Thyroid gland (tissue), 4 donors: ENCODE measurements at regions not wholly inside any gene's neighbourhood (a gene's known extent, or its start where the extent isn't known, plus 50 kb on each side); places are given as distances from the start of the nearest gene placed in this dataset.
A peak's percentile ranks its signal among the peaks of the same experiment; 100 is the strongest.
"Not testable (repeated sequence)": the region's sequence is repeated elsewhere in the genome, so short reads cannot be mapped to it uniquely, and the experiment has no call there.

Experiments
- DNase-seq, 2 donors: peaks; one replicate each; pipeline ENCODE4 v3.0.0-alpha.2; 2019
- H3K27ac ChIP-seq, 3 donors: fragments of 200-600 bp; sonication (generic); 1 replicate in 2 of 3; 2 replicates in 1 of 3; pipeline ENCODE4 v1.5.1; 2016 to 2019; ENCODE audit warnings: mild to moderate bottlenecking in 1 of 3, moderate library complexity in 1 of 3
- H3K27me3 ChIP-seq: fragments of 200-600 bp; sonication (generic); one replicate; pipeline ENCODE4 v1.5.1; 2019
- H3K36me3 ChIP-seq, 2 donors: fragments of 200-600 bp; sonication (generic); one replicate each; pipeline ENCODE4 v1.5.1; 2016 to 2019
- H3K4me1 ChIP-seq, 2 donors: fragments of 200-600 bp; sonication (generic); one replicate each; pipeline ENCODE4 v1.5.1; 2017 to 2019
- H3K4me3 ChIP-seq, 3 donors: fragments of 200-600 bp; sonication (generic); replicated peaks in 1 of 3; 1 replicate in 2 of 3; 2 replicates in 1 of 3; pipeline ENCODE4 v1.5.1; 2016; ENCODE audit warnings: mild to moderate bottlenecking in 1 of 3
- H3K9me3 ChIP-seq: fragments of 200-600 bp; sonication (generic); one replicate; pipeline ENCODE4 v1.5.1; 2017
- POLR2A ChIP-seq, 2 donors: fragments of 450-650 bp; IDR thresholded peaks; one replicate each; pipeline ENCODE4 v1.6.1; 2017; ENCODE audit warnings: antibody characterized with exemption in 2 of 2, mild to moderate bottlenecking in 2 of 2, moderate library complexity in 1 of 2
- WGBS, 2 donors: methylation state at CpG; one replicate each; pipeline ENCODE4 v1.1.5; 2017; 5-methylcytosine and 5-hydroxymethylcytosine counted together
- intact Hi-C: fragments of 100-400 bp; cut with DNase I; formaldehyde crosslinking; loops from one replicate; pipeline ENCODE4 v1.15.1; 2023
- TF ChIP-seq, protein P1 (sequence below), 6 experiments: fragments of 200-600 bp in 3 of 6; fragments of 450-650 bp in 3 of 6; sonication (generic) in 3 of 6; IDR thresholded peaks; one replicate each; pipeline ENCODE4 v1.5.1; 2016 to 2019; ENCODE audit warnings: antibody characterized with exemption in 6 of 6, mild to moderate bottlenecking in 2 of 6, inconsistent platforms in 1 of 6, moderate library complexity in 1 of 6

DNA sequence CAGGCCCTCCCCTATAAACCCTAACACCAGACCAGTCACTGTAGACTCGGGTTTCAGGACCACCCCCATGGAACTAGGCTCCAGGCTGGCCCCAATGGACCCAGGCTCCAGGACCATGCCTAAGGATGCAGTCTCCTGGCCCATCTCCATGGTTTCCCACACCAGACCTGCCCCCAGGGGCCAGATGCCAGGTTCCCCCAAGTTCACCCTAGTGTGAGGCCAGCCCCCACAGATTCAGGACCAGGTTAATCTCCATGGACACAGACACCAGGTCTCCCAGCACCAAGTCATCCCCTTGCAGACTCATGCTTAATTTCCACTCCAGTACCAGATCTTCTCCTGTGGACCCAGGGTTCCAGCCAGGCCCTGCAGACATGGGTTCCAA is 103.8 kb upstream of the LANCL2 start:
- WGBS, 2 donors: 100% methylated on average over 1 of the region's 1 CpG; no CpG with 5 or more reads in 1 of the 2 donors
- Histone ChIP-seq H3K4me1 (no peaks in the 10 kb centered on the region), H3K27me3 (no peaks in the 10 kb centered on the region), H3K27ac (no peak overlapping the region), H3K9me3 (no peaks in the 10 kb centered on the region), H3K36me3 (no peaks in the 10 kb centered on the region), H3K4me3 (no peak overlapping the region)
- intact Hi-C loops: no loop called here
- no peak for DNase-seq
- TF ChIP-seq POLR2A (IDR thresholded peaks at IDR 0.05): no peak
- TF ChIP-seq, protein P1, sequence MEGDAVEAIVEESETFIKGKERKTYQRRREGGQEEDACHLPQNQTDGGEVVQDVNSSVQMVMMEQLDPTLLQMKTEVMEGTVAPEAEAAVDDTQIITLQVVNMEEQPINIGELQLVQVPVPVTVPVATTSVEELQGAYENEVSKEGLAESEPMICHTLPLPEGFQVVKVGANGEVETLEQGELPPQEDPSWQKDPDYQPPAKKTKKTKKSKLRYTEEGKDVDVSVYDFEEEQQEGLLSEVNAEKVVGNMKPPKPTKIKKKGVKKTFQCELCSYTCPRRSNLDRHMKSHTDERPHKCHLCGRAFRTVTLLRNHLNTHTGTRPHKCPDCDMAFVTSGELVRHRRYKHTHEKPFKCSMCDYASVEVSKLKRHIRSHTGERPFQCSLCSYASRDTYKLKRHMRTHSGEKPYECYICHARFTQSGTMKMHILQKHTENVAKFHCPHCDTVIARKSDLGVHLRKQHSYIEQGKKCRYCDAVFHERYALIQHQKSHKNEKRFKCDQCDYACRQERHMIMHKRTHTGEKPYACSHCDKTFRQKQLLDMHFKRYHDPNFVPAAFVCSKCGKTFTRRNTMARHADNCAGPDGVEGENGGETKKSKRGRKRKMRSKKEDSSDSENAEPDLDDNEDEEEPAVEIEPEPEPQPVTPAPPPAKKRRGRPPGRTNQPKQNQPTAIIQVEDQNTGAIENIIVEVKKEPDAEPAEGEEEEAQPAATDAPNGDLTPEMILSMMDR (IDR thresholded peaks at IDR 0.05): no peak

DNA sequence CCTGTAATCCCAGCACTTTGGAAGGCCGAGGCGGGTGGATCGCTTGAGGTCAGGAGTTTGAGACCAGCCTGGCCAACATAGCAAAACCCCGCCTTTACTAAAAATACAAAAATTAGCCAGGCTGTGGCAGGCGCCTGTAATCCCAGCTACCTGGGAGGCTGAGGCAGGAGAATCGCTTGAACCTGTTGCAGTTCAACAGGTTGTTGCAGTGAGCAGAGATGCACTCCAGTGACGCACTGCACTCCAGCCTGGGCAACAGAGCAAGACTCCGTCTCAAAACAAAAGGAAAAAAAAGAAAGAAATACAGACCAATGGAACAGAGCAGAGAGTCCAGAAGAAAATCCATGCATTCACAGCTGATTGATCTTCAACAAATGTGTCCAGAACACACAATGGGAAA is 99.8 kb upstream of the LANCL2 start:
- H3K27me3 ChIP-seq, DNase-seq, H3K36me3 ChIP-seq, H3K9me3 ChIP-seq, H3K27ac ChIP-seq, H3K4me3 ChIP-seq, intact Hi-C loops, H3K4me1 ChIP-seq: not testable (repeated sequence)
- WGBS, 2 donors: 81 to 88% methylated on average over 8 of the region's 8 CpGs

DNA sequence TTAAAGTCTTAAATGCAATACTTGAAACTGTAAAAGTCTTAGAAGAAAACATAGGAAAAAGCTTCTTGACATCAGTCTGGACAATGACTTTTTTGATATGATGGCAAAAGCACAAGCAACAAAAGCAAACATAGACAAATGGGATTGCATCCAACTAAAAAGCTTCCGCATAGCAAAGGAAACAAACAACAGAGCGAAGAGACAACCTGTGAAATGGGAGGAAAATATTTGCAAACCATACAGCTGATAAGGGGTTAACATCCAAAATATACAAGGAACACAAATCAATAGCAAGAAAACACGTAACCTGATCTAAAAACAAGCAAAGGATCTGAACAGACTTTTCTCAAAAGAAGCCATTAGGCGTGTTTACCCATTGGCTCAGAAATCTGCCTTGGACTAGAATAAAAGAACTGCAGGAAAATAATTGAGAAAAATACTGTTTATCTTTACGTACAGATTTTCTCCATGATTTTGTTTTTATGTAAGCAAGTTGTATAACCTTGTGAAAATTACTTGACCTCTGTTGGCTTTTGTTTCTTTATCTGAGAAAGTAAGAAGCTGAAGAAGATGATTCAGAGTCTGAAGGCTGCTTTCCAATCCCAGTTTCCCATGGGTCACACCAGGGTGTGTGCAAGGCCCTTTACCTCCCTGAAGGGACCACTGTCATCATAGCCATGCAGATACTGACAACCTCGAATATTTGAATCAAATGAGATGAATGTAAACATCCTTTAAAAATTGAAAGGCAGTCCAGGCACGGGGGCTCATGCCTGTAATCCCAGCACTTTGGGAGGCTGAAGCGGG is 99.1 kb upstream of the LANCL2 start:
- no peak for DNase-seq

DNA sequence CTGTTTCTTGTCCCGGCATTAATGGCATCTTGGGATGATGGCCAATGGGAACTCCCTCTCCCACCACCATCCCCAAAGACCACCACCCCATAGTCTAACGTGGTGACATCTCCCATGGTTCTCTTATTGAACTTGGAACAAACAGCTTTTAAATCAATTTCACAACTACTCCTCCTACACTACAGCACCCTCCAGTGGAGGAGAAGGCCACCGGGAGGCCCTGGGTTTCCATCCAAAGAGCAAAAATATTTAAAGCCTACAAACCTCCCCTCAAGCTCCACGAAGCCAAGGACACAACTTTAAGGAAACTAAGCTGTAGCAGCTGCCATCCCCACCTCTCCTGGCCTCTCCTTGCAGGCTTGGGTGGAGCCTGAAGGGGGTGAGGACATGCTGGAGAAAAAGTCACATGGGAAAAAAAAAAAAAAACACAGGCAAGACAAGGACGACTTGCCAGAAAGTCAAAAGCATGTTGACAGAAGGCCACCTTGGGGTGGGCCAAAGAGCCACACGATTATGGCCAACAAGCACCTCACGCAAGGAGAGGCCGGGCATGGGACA is 94.0 kb upstream of the LANCL2 start:
- H3K36me3 ChIP-seq: no peaks in the 10 kb centered on the region
- 57 to 63% methylated on average over 8 of the region's 8 CpGs for WGBS, 2 donors
- H3K4me1 ChIP-seq: no peaks in the 10 kb centered on the region
- peak; percentile 15 to 36 for DNase-seq
- intact Hi-C loops: loop anchor here (10.0 kb wide), 1 partner anchor 324 kb away; no protein-coding TSS in a partner anchor
- H3K9me3 ChIP-seq: no peaks in the 10 kb centered on the region
- no peak for TF ChIP-seq POLR2A (IDR thresholded peaks at IDR 0.05)
- TF ChIP-seq, protein P1 (IDR thresholded peaks at IDR 0.05): peak in 2 of 6 experiments; percentile 23 to 30
- no peak overlapping the region for H3K27ac ChIP-seq
- H3K27me3 ChIP-seq: no peaks in the 10 kb centered on the region
- H3K4me3 ChIP-seq: no peak overlapping the region

More for the DNA sequence above, 99.1 kb upstream of the LANCL2 start:
- Histone ChIP-seq H3K27me3 (no peaks in the 10 kb centered on the region), H3K27ac (no peak overlapping the region), H3K4me3 (no peak overlapping the region), H3K4me1 (no peaks in the 10 kb centered on the region), H3K36me3 (no peaks in the 10 kb centered on the region), H3K9me3 (no peaks in the 10 kb centered on the region)
- TF ChIP-seq, protein P1 (IDR thresholded peaks at IDR 0.05): no peak
- TF ChIP-seq POLR2A (IDR thresholded peaks at IDR 0.05): no peak
- intact Hi-C loops: no loop called here
- 79 to 82% methylated on average over 8 of the region's 8 CpGs for WGBS, 2 donors

DNA sequence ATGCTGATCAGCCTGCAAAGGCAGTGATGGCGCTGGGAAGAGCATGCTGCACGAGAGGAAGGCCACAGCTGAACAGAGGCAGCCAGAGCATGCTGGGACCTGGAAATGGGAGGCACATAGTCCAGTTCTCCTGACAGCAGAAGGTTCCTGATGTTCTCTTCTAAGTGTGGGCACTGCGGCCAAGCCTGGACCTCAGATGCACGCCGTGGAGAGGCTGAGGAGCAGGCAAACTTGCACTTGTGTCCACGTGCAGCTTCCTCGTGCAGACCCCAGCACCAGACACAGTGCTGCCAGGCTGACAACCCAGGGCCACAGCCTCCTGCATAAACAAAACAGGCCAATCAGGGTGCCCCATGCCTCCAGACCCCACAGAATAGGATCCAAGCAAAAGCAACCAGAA is 93.5 kb upstream of the LANCL2 start:
- 75 to 87% methylated on average over 7 of the region's 7 CpGs for WGBS, 2 donors
- no peak overlapping the region for H3K4me3 ChIP-seq

More for the DNA sequence above, 93.5 kb upstream of the LANCL2 start:
- H3K9me3 ChIP-seq: no peaks in the 10 kb centered on the region
- intact Hi-C loops: loop anchor here (10.0 kb wide), 1 partner anchor 323 kb away; no protein-coding TSS in a partner anchor
- H3K4me1 ChIP-seq: no peaks in the 10 kb centered on the region
- no peak overlapping the region for H3K27ac ChIP-seq
- no peak for TF ChIP-seq POLR2A (IDR thresholded peaks at IDR 0.05)
- TF ChIP-seq, protein P1 (IDR thresholded peaks at IDR 0.05): no peak
- DNase-seq: no peak
- H3K27me3 ChIP-seq: no peaks in the 10 kb centered on the region
- H3K36me3 ChIP-seq: no peaks in the 10 kb centered on the region
